ENCODE measurements at regions not wholly inside any gene's neighbourhood (a gene's known extent, or its start where the extent isn't known, plus 50 kb on each side); places are given as distances from the start of the nearest gene placed in this dataset.

- TF ChIP-seq CTCF (IDR thresholded peaks at IDR 0.05) (no peak), GABPA (IDR thresholded peaks at IDR 0.05; ENCODE audit: low read depth) (no peak), POLR2AphosphoS5 (IDR thresholded peaks at IDR 0.05; ENCODE audit: low read depth, low read length) (no peak), FOSL2 (IDR thresholded peaks at IDR 0.05; ENCODE audit: borderline replicate concordance, low read depth) (no peak), ZBTB33 (IDR thresholded peaks at IDR 0.05; ENCODE audit: borderline replicate concordance, low read depth) (no peak), EZH2phosphoT487 (IDR thresholded peaks at IDR 0.05; ENCODE audit: borderline replicate concordance, low read depth) (no peak), USF2 (IDR thresholded peaks at IDR 0.05; ENCODE audit: borderline replicate concordance, low read depth, low read length) (no peak), RFX5 (IDR thresholded peaks at IDR 0.05; ENCODE audit: low read length) (no peak), YY1 (IDR thresholded peaks at IDR 0.05; ENCODE audit: low read depth) (no peak), NFIC (IDR thresholded peaks at IDR 0.05; ENCODE audit: borderline replicate concordance) (no peak), EP300 (IDR thresholded peaks at IDR 0.05; ENCODE audit: borderline replicate concordance in 1 of 2, low read depth in 1 of 2, low read length in 1 of 2) (no peak), USF1 (IDR thresholded peaks at IDR 0.05; ENCODE audit: borderline replicate concordance, low read depth) (no peak), TAF1 (IDR thresholded peaks at IDR 0.05; ENCODE audit: borderline replicate concordance, low read depth, low read length) (no peak), CHD2 (IDR thresholded peaks at IDR 0.05; ENCODE audit: low read length, partially characterized antibody) (no peak)
These were observed 279.9 kb upstream of the CD180 start for GRCh38 chr5:67476531-67476930.
